Neuron (in vitro differentiated cells): ENCODE measurements at regions not wholly inside any gene's neighbourhood (a gene's known extent, or its start where the extent isn't known, plus 50 kb on each side); places are given as distances from the start of the nearest gene placed in this dataset.

ENCODE experiments used
- H2AFZ ChIP-seq: one replicate; pipeline ENCODE4 v1.6.1; 2013; ENCODE audit warnings: low read depth, mild to moderate bottlenecking, inconsistent platforms, low read length, moderate library complexity
- H3K27me3 ChIP-seq: one replicate; pipeline ENCODE4 v1.6.1; 2013; ENCODE audit warnings: low read length; ENCODE audit not compliant: insufficient read depth
- H3K36me3 ChIP-seq: one replicate; pipeline ENCODE4 v1.6.1; 2013; ENCODE audit warnings: low read length; ENCODE audit not compliant: insufficient read depth
- H3K4me1 ChIP-seq: one replicate; pipeline ENCODE4 v1.6.1; 2013; ENCODE audit warnings: low read length; ENCODE audit not compliant: insufficient read depth
- H3K4me3 ChIP-seq: 2 replicates; pipeline ENCODE4 v1.5.1; 2013; ENCODE audit warnings: mild to moderate bottlenecking, low read length, moderate library complexity
- H3K9me3 ChIP-seq: one replicate; pipeline ENCODE4 v1.6.1; 2013; ENCODE audit warnings: low read length

DNA sequence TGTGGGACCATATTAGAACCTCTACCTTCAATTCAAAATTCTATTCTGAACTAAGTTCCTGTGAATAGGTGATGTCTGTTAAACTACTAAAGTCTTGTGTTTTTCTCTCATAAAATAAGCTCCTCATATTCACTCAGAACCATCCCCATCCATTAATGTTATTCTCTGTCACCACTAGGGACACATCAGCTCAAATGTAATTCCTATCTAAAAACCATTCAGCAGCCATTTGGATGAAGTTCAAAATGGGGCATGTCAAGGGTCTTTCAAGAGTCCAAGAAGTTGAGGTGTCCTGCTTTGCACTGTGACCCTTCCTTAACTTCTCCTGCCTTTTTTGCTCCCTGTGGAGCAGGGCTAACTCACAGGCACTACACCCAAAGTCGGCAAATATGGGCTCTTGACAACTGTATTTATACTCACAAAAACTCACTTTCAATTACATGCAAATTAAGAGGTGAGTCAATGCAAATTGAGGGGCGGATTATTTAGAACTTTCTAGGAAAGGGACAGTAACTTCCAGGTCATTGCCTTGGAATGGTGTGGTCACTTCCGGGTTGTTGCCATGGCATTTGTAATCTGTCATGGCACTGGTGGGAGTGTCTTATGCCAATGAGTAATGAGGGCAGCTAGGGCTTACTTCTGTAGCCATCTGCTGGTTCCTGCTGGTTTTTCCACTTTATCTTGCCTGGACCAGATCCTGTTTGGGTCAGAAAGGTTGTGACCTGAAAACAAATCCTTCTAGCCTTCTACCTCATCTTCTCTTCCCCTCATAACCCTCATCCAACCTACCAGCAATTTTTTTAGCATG, 128.2 kb upstream of the COX10 start:
- Histone ChIP-seq H3K4me1 (peaks cover 3% of the 10 kb centered on the region), H3K36me3 (no peaks in the 10 kb centered on the region), H3K27me3 (no peaks in the 10 kb centered on the region), H3K9me3 (peaks cover 3% of the 10 kb centered on the region), H2AFZ (no peak overlapping the region), H3K4me3 (no peak overlapping the region)

DNA sequence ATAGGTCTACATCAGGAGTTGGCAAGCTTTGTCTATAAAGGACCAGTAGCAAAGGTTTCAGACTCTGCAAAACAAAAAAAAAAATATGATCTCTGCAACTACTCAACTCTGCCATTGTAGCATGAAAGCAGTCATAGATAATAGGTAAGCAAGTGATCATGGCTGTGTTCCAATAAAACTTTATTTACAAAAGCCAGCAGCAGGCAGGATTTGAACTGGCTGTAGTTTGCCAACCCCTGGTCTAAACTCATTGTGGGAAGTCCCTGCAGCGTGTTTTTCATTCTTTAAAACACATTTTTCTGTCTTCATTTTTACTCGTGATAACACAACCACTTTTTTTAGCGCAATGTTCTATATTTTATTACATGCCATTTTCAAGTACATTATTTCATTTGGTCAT, 127.5 kb upstream of the COX10 start:
- no peaks in the 10 kb centered on the region for H3K36me3 ChIP-seq
- peaks cover 3% of the 10 kb centered on the region for H3K4me1 ChIP-seq
- H3K9me3 ChIP-seq, result peaks cover 3% of the 10 kb centered on the region
- no peak overlapping the region for H2AFZ ChIP-seq
- H3K27me3 ChIP-seq, result no peaks in the 10 kb centered on the region
- H3K4me3 ChIP-seq, result no peak overlapping the region

- Histone ChIP-seq H3K27me3 (no peaks in the 10 kb centered on the region), H3K4me1 (peaks cover 3% of the 10 kb centered on the region), H3K36me3 (no peaks in the 10 kb centered on the region), H3K9me3 (peaks cover 2% of the 10 kb centered on the region), H3K4me3 (no peak overlapping the region), H2AFZ (no peak overlapping the region)
Measured at GRCh38 chr17:13943909-13944308, 125.4 kb upstream of the COX10 start.

- Histone ChIP-seq H3K4me1 (peaks cover 3% of the 10 kb centered on the region), H3K9me3 (no peaks in the 10 kb centered on the region), H3K4me3 (no peak overlapping the region), H3K27me3 (no peaks in the 10 kb centered on the region), H2AFZ (no peak overlapping the region), H3K36me3 (no peaks in the 10 kb centered on the region)
Measured at GRCh38 chr17:13947499-13947898, 121.8 kb upstream of the COX10 start.

DNA sequence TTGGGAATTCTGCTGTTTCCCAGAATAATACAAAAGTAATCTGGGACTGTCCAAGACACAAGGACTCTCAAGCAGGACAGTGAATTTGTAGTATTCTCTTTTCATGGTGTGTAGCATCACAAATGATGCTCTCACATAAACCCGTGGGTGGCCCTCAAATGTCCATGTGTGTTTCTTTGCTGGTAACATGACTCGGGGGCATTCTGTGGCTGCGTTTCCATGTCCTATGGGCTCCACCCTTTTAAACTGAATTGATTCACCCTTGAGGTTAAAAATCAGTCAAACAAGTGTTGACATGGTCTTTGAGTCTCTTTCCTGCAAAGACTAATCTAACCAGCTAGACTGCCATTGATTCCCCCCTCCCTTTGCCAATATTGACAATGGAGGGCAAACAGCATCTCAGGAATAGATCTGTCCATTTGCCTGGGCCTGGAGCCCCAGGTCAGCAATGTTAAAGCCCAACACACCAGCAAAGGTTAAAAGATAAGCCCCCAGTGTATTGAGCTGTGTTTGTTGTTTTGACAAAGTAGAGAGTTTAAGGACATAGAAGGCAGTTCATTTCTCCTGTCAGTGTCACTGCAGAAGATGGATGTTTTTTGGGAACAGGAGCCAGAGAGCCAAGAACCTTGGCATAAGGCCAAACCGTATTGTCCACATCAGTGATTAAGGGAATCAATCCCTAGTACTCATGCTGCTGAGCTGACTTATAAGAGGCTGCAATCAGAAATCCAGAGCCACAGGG, 117.1 kb upstream of the COX10 start:
- H3K9me3 ChIP-seq, result no peaks in the 10 kb centered on the region
- no peaks in the 10 kb centered on the region for H3K27me3 ChIP-seq
- no peak overlapping the region for H3K4me3 ChIP-seq
- H2AFZ ChIP-seq, result no peak overlapping the region
- H3K36me3 ChIP-seq, result no peaks in the 10 kb centered on the region
- H3K4me1 ChIP-seq, result no peaks in the 10 kb centered on the region

DNA sequence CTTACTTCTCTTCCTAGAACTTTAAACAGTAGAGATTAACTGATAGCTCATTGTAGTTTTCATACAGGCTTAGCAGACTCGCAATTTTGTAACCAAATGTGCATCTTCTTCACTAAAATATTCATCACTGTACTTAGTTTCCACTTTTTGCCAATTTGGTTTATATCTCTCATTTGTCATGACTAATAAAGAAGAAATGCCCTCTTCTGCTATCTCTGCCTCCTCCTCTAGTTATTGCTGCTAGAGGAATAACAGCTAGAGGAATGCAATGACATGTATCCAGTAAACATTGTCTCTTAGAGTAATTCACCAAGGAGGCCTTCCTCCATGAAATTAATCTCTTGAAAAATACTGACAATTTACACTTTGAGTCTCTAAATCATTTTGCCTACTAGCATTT, 115.5 kb upstream of the COX10 start:
- no peak overlapping the region for H3K4me3 ChIP-seq
- no peaks in the 10 kb centered on the region for H3K27me3 ChIP-seq
- H3K4me1 ChIP-seq, result no peaks in the 10 kb centered on the region
- no peak overlapping the region for H2AFZ ChIP-seq
- no peaks in the 10 kb centered on the region for H3K36me3 ChIP-seq
- H3K9me3 ChIP-seq, result no peaks in the 10 kb centered on the region

DNA sequence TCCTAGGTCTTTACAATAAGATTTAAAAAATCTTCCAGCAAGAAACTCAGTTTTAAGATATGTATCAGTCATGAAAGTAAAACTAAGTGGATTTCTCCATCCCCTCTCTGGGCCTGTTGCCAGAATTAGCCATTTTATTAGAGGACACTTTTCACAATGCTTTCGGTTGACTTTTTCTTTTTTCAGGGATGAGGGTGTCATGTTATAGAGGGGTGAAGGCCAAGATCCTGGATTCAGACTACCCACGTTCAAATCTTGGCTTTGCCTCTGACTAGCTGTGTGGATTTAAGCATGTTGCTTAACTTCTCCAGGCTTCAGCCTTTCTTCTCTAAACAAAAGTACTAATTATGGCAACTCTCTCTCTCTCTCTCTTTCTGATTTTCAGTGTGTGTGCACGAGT, 111.7 kb upstream of the COX10 start:
- H3K4me3 ChIP-seq, result no peak overlapping the region
- no peaks in the 10 kb centered on the region for H3K4me1 ChIP-seq
- no peak overlapping the region for H2AFZ ChIP-seq
- H3K9me3 ChIP-seq, result no peaks in the 10 kb centered on the region
- no peaks in the 10 kb centered on the region for H3K36me3 ChIP-seq
- no peaks in the 10 kb centered on the region for H3K27me3 ChIP-seq

GRCh38 chr17:13958773-13959172, 110.5 kb upstream of the COX10 start:
- Histone ChIP-seq H3K4me3 (no peak overlapping the region), H3K36me3 (no peaks in the 10 kb centered on the region), H3K4me1 (no peaks in the 10 kb centered on the region), H3K27me3 (no peaks in the 10 kb centered on the region), H3K9me3 (no peaks in the 10 kb centered on the region), H2AFZ (no peak overlapping the region)

GRCh38 chr17:13961265-13961664, 108.0 kb upstream of the COX10 start:
- no peaks in the 10 kb centered on the region for H3K36me3 ChIP-seq
- H2AFZ ChIP-seq, result no peak overlapping the region
- no peaks in the 10 kb centered on the region for H3K4me1 ChIP-seq

DNA sequence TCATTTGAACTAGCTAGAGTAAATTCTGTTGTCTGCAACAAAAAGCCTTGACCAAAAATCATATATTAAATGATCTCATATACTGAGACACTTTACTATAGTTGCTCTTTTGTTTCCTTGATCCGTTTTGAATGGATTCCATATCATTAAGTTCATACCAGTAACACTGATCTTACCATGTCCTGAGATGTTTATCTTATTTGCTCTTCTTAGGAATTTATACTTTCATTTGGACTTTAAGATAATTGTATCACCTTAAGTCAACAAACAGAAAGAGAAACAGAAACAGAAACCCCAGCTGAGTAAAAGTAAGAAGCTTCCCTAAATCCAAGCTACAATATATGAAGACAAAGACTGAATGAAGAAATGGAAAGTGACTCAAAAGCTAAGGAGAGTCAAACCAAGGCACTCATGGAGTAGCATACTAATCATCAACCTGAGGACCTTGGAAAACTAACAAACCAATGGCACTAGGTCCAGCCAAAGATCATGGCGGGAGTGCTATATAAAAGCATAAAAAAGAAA, 106.5 kb upstream of the COX10 start:
- H3K4me1 ChIP-seq, result no peaks in the 10 kb centered on the region
- no peak overlapping the region for H3K4me3 ChIP-seq
- no peaks in the 10 kb centered on the region for H3K36me3 ChIP-seq
- H3K27me3 ChIP-seq, result no peaks in the 10 kb centered on the region
- H2AFZ ChIP-seq, result no peak overlapping the region
- peaks cover 2% of the 10 kb centered on the region for H3K9me3 ChIP-seq

More at GRCh38 chr17:13961265-13961664, 108.0 kb upstream of the COX10 start:
- Histone ChIP-seq H3K27me3 (no peaks in the 10 kb centered on the region), H3K4me3 (no peak overlapping the region), H3K9me3 (peaks cover 2% of the 10 kb centered on the region)

DNA sequence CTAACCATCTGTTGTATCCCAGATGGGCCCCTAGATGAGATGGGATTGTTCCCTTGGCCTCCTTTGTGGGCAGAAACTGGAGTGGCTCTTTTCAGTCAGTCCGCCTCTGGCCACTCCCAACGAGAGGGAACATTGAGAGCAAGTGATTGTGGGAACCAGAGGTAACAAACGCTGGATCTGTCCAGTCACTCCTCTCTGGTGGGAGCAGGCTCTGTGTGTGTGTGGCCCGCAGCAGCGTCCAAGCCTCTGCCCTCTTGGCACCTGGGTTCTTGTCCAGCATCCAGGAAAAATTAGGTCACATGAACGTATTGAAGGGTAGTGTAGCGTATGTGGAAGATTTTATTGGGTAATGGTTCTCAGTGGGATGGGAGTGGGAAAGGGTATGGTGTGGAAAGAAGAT, 101.9 kb upstream of the COX10 start:
- Histone ChIP-seq H3K4me1 (peaks cover 3% of the 10 kb centered on the region), H3K36me3 (no peaks in the 10 kb centered on the region), H2AFZ (no peak overlapping the region), H3K27me3 (no peaks in the 10 kb centered on the region), H3K4me3 (no peak overlapping the region), H3K9me3 (peaks cover 2% of the 10 kb centered on the region)

DNA sequence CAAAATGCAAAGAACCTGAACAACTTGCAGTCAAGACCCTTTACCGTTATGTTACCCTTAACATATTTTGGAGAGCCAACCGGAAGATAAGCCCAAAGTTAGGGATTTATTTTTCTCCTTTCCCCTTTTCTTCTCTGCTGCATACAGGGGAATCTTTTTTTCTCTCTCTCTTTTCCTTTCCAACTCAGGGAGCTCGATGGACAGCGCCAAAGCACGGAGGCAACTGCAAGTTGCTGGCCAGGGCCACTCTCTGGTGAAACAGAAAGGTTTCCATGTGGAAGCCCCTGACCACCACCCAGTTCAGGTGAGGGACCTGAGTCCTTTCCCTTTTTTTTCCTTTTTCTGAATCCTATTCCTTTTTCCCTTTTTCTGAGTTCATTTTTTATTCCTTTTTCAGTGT, 98.8 kb upstream of the COX10 start:
- H3K4me3 ChIP-seq, result no peak overlapping the region
- H2AFZ ChIP-seq, result no peak overlapping the region
- no peaks in the 10 kb centered on the region for H3K9me3 ChIP-seq
- H3K36me3 ChIP-seq, result no peaks in the 10 kb centered on the region
- peaks cover 3% of the 10 kb centered on the region for H3K4me1 ChIP-seq
- H3K27me3 ChIP-seq, result no peaks in the 10 kb centered on the region

DNA sequence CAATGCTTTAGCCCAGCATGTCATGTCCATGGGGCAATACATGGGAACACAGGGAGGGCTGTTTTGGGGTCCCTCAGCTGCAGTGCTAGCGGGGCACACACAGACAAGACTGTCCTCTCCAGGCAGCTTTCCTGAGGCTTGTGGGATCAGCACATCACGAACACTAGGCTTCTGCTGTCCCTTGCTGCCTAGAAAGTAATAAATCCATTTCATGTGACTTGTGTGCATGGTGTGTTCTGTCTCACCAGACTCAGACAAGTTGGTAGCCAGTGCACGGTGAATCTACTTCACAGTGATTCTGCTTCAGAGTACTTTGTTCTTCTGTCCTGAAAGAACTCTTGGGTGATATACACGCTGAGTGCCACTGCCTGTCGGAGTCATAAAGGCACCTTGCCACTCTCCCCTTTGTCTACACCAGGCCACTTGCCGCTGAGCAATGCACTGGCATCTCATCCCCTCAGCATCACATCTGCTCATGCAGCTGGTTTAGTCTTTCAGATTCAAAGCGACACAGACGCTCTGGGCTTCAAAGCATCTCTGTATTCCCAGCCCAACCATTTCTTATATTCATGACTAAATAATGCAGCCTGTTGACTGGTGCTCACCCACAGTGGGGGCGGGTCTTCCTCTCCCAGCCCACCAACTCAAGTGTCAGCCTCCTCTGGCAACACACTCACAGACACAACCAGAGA, 95.2 kb upstream of the COX10 start:
- Histone ChIP-seq H2AFZ (no peak overlapping the region), H3K4me3 (no peak overlapping the region), H3K4me1 (peaks cover 3% of the 10 kb centered on the region), H3K9me3 (no peaks in the 10 kb centered on the region), H3K27me3 (no peaks in the 10 kb centered on the region), H3K36me3 (no peaks in the 10 kb centered on the region)
